GM21619 (cell line): ENCODE measurements at regions not wholly inside any gene's neighbourhood (a gene's known extent, or its start where the extent isn't known, plus 50 kb on each side); places are given as distances from the start of the nearest gene placed in this dataset.
"Not testable (repeated sequence)": the region's sequence is repeated elsewhere in the genome, so short reads cannot be mapped to it uniquely, and the experiment has no call there.

ENCODE experiments used
- ATAC-seq: cut with Tn5 transposase; IDR thresholded peaks from one replicate; pipeline ENCODE4 v1.9.1; 2021; ENCODE audit not compliant: unreplicated experiment

DNA sequence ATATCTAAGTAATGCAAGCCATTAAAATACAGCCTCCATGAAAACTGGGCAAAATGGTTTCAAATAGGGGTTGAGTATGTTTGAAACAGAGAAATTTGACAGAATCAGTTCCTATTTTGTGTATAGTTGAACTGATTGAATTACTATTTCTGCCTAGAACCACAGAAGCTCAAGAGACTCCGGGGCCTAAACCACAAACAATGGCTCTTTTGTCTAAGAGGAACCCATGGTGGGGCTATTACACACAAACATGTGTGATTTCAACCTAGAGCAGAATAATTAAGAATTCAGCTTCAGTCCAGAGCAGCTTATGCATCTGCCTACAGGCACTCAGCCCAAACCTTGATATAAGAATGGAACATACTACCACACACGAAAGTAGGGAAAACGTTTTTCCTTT lies 171.2 kb upstream of the MPDZ start:
- peak; percentile 51 for ATAC-seq

DNA sequence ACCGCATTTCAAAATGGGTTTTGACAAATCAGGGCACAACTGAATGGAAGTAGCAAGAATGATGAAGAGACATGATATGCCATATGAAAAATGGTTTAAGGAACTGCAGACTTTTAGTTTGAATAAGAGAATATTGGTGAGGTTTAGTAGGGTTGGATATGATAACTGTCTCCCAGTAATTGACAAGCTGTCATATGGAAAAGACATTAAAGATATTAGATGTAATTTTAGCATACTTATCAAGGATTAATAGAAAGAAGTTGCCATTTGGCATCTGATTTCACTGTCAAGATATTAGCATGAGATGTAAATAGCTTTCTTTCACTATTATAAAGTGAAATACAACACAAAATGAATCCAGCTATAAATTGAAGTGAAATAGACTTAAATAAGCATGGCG lies 169.0 kb upstream of the MPDZ start:
- ATAC-seq, result no peak

DNA sequence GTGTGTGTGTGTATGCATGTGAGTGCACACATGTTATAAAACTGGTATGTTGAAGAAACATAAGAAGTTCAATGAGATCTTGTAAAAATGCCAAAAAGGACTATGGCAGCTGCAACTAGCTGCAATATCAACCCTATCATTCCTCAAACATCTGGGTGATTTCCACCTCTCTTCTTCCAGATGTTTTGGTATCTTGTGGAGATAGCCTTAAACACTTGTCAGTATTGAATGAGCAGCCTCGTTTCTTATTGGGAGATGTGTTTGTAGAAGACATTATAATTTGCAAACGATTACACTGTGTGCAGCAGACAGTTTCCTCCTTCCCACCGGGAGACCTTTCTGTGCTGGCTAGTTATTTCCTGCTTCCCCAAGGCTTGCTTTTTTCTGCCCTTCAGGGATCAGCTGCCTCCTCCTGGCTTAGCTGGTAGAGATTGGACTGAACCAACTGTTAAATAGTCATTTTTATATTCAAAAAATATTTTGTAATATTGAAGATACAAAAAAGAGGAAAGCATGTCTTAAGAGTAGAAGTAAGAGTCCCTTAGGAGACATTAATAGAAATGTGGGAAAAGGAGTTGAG lies 168.4 kb upstream of the MPDZ start:
- ATAC-seq, result no peak

DNA sequence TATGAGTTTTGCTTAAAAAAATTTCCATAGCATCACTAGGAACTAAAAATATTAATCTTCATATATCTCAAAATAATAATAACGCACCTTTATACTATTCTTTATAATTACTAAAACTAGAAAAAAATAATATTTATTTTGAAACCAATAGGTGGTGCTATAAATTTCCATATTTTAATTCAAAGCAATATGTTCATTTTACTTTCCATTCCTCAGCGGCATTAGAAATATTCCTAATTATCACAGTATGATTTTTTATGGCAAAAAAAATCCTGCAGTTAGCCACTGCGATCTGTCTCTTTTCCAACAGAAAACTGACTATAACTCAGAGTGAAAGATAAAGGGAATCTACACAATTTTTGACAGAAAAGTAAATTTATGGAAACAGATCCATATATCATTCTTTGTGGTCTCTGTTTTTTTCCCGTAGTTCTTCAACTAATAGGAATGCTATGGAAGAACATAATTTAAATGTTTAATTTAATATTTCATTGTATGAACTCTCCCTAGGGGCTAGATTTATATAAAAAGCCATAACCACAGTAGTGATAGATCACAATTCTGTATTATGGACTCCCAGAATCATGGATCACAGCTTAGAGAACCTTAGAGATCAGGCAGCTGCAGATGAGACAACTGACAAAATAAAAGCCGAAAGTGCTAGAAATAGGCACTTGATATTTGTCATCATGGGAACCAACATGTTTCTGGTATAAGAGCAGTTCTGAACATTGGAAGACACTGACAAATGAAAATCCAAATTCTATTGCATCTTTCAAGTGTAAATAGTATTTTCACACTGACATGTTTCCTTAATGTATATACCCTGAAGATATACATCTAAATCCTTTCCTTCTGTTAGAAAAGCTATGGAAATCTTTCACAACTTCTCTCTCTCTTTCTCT lies 167.7 kb upstream of the MPDZ start:
- ATAC-seq, result no peak

DNA sequence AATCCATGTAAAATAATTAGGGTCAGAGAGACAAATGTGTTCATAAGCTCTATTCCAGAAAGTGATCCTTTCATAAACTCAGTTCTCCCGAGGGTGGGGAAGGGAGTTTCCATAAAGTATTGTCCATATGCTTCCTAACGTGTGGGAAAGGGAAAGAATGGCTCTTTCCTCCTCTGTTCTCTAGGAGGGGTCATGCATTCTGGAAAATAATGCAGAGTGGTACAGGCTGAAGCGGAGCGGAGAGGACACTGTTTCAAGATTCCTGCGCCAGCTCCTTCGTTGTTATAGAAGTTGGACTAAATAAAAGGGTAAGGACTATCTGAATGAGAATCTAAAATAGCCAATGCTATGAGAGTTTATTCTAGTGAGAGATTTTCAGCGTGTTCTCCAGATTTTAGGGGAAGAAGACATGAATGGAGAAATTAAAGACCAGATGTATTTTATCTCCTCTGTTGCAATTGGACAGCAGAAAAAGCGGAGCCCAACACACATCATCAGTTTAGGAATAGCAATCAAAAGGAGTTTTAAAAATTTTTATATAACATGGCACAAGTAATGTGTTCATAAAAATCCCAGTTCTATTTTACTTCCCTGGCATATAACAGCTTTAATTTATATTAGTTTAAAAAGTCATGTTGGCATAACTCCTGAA lies 166.9 kb upstream of the MPDZ start:
- ATAC-seq, result no peak

DNA sequence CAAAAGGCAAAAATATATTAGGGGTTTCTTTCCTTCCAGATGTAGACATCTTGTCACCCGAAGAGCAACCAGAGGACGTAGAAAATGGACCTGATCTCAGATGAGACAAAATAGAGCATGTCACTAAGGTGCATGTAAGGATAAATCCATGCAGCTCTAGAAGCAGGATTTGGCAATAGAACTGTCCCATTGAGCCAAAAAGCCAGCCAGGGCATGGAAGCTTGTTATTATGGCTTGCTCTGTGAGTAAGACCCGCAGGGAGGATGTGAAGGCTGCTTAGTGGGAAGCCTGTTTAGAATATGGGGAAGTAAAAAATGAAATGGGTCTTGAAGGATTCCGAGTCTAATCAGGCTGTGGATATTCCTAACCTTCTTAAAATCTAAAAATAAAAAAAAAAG lies 165.6 kb upstream of the MPDZ start:
- ATAC-seq, result no peak

DNA sequence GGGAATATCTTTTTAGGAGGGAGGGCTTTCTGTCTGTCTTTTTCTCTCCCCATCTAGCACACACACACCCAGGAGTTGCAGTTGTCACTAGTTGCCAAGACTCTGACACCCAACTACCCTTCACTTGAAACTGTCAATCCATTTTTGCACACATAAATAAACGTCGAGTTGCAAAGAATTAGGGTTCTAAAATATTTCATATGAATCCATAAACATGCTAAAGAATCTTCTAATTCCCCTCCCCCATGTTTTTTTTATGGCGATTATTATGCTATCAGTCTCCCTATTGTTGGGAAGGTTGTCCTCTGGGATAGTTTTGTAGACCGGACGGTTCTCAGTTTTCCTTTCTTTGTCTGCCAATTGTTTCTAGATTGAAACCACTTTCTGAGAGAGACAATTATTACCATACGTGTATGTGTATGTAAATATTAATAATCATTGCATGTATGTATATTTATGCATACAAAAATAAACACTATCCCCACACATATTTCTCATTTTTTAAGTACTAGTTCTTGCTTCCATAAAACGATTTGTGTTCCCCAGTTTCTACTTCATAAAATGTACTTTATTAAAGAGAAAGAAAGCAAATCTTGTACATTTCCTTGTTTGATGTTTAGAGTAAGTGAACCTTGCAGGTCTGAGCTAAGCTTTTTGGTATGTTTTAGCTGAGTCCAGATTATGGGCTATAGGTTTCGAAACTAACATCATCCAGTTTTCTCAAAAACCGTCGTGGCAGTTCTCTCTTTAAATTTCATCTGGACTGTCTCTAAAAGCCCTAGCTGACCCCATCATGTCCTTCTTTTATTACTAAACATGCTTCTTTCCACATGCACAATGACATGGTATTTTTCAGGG lies 165.0 kb upstream of the MPDZ start:
- ATAC-seq, result no peak

DNA sequence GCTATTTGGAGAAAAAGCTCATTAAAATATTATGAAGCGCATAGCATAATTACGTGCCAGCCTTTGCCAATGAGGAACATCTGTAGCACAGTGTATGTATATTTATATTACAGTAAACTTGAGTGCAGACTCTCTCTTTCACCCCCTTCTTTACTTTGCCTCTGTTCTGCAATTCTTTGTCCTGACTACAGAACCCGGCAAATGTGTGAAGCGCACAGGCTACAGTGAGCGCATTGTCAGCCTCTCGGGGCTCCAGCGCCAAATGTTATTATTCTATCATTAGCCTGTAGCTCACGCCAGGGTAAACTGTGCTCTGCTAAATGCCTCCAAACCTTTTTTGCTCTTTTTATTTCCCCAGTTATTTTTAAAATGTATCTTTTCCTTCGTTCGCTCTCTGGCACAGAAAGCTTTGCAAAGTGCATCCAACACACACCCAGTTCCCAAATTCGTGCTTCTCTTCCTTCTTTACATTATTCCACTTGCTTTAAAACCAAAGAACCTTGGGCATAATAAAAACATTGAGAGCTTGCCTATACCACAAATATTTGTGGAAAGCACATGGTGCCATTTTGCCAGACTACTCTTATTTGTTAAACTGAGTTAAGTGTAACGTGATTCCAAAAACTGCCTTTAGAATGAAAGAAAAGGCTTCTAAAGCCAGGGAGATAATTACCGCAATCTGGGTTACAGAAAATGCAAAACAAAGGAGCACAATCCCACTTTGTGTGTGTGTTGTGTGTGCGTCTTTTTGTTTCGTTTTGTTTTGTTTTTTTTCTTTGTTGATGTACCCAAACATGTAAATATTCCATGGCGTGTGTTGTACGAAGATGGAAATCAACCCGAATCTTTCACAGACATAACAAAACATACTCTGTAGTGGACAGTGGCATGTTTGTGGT lies 164.1 kb upstream of the MPDZ start:
- ATAC-seq, result no peak

DNA sequence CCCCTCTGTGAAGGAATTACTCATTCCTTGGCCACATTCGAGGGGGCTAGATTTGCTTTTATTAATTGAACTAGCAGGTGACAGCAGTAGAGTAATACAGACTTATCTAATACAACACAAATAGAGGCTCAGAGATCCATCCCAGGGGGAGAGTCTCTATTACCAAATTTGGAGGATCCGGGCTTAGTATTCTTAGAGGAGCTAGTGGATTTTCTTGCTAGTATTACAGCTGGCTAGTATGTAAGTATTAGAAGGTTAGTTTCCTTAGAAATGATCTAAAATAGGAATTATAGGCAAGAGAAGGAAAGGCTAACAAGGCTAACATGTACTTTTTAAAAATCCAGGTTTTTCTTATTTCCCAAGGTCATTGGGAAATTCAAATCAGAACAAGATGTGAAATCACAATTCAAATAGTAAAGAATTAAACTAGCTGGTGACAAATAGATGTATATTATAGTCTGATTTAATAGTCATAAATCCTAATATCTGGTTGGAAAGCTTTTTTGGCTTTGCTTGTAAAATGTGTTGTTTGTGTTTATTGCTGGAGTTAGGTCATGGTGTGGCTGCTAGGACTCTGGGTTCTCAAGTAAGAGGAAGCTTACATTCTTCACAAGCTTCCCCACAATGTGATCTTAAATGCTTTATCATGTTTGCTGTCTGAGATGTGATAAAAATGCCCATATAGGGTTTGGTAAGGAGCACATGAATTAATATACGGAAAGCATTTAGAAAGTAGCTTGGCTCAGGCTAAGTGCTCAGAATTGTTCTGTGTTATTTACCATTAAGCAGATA lies 160.4 kb upstream of the MPDZ start:
- ATAC-seq, result no peak

DNA sequence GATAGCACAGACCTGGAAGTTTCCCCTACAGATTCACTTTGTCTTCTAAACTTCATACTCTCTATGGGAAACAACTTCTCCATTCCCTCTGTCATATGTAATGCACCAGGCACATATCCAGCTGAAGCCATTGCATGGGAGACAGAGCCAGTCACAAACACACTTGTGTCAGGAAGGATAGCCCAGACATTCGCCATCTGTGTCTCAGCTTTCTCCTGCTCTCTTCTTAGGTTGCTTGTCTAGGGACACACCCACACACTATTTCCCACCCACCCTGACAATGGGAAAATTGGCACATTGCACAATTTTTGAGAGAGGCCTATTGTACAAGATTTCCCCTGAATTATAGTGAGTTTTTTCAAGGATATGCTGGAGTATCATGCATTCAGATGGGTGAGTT lies 158.4 kb upstream of the MPDZ start:
- ATAC-seq, result no peak

DNA sequence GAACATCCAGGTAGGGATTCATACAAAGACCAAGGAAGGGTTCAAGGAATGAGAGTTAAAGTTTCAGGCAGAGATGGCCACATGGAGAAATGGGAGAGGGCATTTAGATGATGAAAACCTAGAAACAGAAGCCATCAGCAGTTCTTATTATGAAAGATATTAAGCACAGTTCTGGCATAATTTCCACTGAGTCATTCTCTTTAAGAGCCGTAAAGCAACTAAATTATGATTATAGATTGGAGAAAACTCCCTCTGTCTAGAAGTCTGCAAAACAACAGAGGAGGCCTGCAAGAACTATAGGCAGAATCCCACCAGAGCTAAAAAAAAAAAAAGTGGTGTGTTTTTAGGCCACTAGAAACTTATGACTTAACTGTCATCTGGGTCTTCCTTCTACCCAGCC lies 157.1 kb upstream of the MPDZ start:
- no peak for ATAC-seq

DNA sequence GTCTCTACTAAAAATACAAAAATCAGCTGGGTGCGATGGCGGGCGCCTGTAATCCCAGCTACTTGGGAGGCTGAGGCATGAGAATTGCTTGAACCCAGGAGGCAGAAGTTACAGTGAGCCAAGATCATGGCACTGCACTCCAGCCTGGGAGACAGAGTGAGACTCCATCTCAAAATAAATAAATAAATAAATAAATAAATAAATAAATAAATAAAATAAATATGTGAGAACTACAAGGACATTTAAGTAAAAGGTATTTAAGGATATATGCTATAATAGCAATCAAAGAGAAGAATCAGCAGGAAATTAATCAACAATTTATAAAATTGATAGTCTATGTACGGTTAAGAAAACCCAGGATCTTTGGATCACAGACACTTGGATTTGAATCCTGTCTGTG lies 154.0 kb upstream of the MPDZ start:
- not testable (repeated sequence) for ATAC-seq

DNA sequence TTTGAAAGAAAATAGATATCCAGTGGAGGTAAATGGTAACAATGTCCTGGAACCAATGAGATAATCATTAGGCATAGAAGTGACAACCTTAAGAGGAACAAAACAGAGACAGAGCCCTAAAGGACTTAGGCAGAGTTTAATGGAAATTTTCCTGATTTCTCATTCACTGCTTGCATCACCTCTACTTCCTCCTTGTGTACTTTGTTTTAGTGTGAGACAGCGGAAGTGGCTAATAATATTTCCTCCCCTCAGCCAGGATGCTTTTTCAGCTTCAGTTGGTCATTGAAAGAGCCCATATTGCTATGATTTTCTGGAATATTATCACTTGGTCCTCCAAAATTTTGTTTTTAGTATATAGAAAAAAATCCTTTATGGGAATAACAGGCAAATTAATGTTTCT lies 153.4 kb upstream of the MPDZ start:
- no peak for ATAC-seq

DNA sequence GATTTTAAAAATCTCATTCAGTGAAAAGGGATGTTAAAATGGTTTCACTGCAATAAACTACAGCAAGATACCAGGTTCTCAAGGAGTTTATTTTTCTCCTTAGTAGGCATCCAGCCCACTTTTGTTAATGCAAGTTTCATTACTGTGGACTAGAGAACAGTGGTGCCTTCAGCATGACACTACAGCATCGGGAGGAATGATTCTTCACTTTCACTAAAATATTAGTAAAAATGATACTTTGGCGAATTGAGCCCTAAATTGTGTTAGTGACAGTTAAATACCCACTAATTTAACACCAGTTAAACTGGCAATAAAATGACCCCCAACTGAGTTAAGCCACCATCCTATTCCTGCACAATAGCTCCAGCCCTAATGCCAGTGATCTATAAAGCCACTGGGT lies 152.2 kb upstream of the MPDZ start:
- no peak for ATAC-seq

DNA sequence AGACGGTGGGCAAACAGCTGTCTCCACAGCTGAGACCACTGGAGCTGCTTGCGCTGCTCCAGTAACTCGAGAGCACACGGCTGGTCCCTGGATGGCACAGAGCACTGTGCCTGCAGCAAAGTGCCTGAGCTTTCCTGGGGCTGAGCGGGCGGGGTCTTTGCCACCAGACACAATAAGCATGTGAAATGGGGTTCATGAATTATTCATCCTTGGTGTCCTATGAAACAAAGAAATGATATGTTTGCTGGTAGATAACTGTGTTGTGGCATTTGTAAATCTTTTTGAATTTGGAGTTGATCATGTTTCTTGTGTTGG lies 151.7 kb upstream of the MPDZ start:
- no peak for ATAC-seq

DNA sequence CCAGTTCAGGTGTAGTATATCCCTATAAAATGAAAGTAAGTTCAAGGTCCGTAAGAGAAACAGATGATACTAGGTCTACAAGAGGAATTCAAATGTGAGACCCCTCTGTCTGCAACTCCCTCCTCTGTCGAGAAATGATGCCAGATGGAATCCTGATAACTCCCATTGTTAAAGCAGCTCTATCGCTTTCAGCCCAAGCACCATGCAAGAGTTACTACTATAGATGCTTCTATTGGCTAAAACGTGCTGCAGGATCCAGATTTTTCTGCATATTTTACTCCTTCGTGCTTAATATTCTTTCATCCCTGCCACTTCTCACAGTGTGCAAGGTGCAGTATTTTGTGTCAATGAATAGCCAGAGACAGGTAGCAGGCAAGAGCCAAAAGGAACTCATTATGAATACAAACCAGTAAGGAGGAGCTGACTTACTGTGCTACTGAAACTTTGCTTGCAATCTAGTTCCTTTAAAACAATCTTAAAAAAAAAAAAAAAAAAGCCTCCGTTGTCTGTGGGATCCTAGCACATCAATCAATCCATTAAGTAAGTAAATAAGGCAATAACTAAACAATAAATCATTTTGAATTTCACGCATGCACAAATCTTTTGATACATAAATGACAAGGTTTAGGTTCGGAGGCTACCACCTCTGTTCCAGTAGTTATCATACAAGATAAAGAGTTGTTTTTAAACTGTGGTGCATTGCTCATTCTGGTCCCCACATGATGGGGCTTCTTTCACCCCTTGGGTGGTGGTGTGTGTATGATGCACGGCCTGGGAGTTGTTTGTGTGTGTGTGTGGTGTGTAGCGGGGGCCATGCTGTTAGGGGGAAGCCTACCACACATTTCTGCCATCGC lies 151.1 kb upstream of the MPDZ start:
- ATAC-seq, result no peak

DNA sequence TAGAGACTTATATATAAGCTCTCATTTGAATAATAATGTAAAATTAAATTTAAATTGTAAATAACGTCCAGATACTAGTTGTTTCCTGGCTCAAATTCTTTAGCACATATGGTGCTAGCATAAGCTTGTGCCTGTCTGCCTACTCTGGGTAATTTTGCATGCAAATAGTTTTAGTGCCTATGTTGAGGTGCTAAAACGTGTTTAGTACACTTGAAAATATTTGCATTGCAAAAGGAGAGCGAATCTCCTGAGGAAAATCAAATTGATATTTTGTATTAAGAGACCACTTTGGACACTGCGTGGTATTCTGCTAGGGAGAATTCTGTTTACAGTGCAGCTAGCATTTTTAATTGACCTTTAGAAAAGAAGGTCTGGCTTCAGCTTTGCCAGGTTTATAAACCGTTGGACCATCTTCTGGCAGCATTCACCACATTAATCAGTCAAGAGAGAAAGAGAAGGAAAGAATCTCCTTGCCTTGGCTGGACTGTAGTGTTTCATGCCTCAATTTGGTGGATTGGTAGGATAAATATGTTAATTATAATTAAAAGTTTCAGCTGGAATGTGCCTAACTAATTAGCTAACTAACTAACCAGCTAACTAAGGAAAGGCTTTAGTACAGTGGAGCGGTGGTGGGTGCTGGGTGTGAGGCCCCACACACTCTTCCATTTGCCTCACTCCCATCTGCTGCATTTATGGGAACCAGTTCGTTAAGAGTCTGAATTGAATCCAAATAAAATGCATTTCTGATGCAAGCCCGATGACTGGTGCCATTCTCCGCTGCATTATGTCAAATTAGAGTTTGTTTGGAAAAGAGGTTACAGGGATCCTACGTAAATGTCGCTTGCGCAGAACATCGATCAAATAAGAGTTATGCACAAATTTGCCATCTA lies 150.1 kb upstream of the MPDZ start:
- ATAC-seq, result no peak

DNA sequence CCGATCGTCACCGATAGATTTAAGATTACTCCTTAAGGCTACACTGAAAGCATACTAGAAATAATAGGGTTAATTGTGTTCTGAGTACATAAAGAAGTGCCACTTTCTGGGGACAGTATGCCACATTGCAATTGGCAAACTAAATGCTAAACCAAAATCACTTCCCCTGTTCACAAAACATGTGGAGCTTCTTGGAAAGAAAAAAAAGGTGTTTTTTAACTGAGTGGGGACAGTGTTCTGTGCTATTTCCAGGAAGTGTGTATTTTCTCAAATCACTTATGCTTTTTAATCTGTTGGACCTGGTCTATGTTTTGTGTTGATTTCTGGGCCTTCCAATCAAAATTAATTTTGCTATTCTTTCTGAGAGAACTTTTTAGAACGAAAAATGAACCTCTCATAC lies 149.3 kb upstream of the MPDZ start:
- ATAC-seq, result no peak
